Renal pelvis (tissue), 1 donor: ENCODE measurements at regions not wholly inside any gene's neighbourhood (a gene's known extent, or its start where the extent isn't known, plus 50 kb on each side); places are given as distances from the start of the nearest gene placed in this dataset.

Experiments used
- DNase-seq: peaks from one replicate; pipeline ENCODE4 v3.0.0-alpha.2; 2013

GRCh38 chrX:30414144-30414543, 105.0 kb upstream of the NR0B1 start:
- DNase-seq: peak; percentile 38

- DNase-seq: no peak
Measured at GRCh38 chrX:30402366-30402765, 93.2 kb upstream of the NR0B1 start.

GRCh38 chrX:30388325-30388724, 79.1 kb upstream of the NR0B1 start:
- no peak for DNase-seq

DNA sequence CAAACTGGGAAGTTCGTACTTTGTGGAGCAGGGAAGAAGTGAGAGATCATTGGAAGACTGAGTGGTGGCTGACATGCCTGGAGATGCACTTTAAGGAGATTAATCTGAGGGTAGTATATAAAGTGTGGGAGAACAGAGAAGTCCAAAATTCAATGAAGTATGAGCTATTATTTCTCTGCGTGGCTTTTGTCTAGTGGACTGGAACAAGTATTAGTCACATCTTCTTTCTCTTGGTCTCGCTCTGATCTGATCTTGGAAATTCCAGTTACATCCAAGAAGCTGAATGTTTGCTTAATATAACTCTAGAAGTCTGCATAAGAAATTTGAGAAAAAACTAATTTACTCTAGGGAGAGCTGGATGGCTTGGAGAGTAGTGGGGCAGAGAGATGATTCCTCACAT, 64.8 kb upstream of the NR0B1 start:
- DNase-seq: no peak

GRCh38 chrX:30373479-30373878, 64.3 kb upstream of the NR0B1 start:
- DNase-seq: no peak

GRCh38 chrX:30364229-30364628, 55.0 kb upstream of the NR0B1 start:
- no peak for DNase-seq
